Adipose tissue (tissue), 3 donors: ENCODE measurements at regions not wholly inside any gene's neighbourhood (a gene's known extent, or its start where the extent isn't known, plus 50 kb on each side); places are given as distances from the start of the nearest gene placed in this dataset.
"Not testable (repeated sequence)": the region's sequence is repeated elsewhere in the genome, so short reads cannot be mapped to it uniquely, and the experiment has no call there.

Experiments
- H3K27ac ChIP-seq: one replicate; pipeline ENCODE4 v1.5.1; 2013; ENCODE audit warnings: low read depth, low read length
- WGBS, 3 donors: extraction: QIAGEN DNeasy Blood & Tissue Kit; methylation state at CpG; one replicate each; pipeline ENCODE4 v1.1.7; 2013; 5-methylcytosine and 5-hydroxymethylcytosine counted together
- donor health status: healthy with polysubstance abuse.
- donor health status: Bipolar disorder and iron deficiency.
- donor health status: healthy.

DNA sequence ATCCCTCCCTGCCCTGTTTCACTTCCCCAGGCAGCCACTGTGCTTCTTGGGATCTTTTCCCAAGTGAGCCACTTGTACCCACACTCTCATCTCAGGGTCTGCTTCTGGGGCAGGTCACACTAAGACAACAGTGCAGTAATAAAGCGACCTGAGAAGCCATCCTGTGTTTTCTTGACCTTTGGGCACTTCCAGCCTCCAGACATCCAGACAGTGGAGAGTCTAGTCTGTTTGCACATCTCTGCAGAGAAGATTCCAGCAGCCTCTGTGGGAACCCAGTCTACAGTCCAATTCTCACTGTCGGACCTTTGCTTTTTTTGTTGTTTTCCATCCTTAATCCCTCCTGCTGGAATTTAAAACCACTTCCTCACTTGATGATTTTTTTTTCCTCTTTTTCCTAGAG, 50.3 kb upstream of the ATP6AP2 start:
- H3K27ac ChIP-seq = no peak overlapping the region
- 51 to 77% (median 74%) methylated on average over 2 of the region's 2 CpGs for WGBS, 3 donors

DNA sequence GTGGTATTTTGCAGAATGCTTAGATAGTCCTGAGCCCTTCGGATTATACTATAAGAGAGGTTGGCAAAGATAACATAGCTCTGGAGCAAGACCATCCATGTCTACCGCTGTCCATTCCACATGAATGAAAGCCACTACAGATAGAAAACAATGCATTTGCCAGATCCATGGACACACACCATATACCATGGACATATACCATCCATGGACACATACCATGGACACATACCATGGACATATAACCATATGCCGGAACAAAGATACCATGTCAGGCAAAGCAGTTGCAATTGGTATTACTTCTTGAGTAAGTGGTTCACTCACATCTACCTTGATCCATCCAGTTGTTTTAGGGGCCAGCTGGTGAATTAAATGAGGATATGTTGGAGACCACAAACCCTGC, 53.2 kb upstream of the ATP6AP2 start:
- 92 to 99% (median 93%) methylated on average over 3 of the region's 3 CpGs for WGBS, 3 donors

DNA sequence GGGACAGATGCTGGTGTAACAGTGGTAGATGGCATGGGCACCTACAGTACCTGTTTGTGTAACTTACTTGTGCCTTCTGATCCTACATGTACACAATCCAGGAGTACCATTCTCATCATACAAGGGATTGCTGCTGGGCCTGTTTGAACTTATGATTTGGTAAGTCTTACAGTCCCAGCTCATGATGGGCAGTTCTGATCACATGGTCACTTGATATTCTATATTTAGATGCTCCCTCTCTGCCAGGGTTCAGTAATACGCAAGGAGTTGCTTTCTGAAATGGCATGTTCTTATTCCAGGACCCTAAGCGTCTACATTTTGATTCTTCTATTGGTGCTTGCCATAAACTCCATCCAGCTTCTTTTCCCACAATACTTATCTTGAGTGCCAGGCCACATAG, 54.4 kb upstream of the ATP6AP2 start:
- WGBS, 3 donors = 79 to 95% (median 92%) methylated on average over 2 of the region's 2 CpGs
- no peak overlapping the region for H3K27ac ChIP-seq

More for the DNA sequence above, 53.2 kb upstream of the ATP6AP2 start:
- H3K27ac ChIP-seq = no peak overlapping the region

DNA sequence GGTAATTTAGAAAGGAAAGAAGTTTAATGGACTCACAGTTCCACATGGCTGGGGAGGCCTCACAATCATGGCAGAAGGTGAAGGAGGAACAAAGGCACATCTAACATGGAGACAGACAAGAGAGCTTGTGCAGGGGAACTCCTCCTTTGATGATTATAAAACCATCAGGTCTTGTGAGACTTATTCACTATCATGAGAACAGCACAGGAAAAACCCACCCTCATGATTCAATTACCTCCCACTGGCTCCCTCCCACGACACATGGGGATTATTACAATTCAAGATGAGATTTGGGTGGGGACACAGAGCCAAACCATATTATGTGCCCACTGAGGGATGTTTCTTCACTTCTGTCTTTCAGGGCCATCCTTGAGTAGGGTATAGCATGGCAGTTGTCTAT, 54.9 kb upstream of the ATP6AP2 start:
- not testable (repeated sequence) for H3K27ac ChIP-seq
- WGBS, 3 donors = 60 to 89% (median 85%) methylated on average over 1 of the region's 1 CpG

DNA sequence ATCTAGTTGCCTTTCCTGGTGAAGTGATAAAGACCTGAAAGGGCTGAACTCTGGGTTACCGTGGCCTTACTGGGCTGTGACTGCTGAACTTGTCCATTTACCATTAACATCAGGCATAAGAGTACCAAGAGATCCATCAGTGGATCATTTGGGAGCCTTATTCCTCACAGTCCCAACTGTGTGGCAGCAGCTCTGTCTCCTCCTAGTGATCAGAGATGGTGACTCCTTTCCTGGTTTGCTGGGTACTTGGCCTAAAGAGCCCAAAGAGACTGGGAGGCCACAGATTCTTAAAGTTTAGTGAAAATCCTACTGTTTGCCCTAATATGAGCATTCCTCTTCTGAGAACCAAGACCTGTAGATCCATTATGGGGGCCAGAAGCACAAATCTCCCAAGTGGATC, 56.3 kb upstream of the ATP6AP2 start:
- 67 to 97% (median 86%) methylated on average over 1 of the region's 1 CpG for WGBS, 3 donors
- no peak overlapping the region for H3K27ac ChIP-seq

DNA sequence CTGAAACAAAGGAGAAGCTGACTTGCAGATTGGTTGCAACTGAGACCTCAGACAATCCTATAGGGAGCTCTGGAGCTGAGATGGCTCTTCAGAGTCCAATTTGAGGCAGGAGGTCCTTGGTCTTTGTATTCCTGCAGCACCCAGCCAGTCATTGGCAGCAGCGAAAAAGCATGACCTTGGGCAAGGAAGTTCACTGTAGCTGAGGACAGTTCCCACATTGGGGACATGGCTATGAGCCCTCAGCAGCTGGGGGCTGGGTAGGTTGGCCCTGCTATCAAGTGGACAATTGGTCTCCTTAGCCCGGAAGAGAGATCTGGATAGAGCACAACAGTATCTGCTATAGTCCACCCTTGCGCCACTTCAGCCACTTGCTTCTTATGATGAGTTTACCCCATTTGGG, 56.9 kb upstream of the ATP6AP2 start:
- WGBS, 3 donors = 71 to 93% (median 92%) methylated on average over 3 of the region's 3 CpGs
- H3K27ac ChIP-seq = no peak overlapping the region

DNA sequence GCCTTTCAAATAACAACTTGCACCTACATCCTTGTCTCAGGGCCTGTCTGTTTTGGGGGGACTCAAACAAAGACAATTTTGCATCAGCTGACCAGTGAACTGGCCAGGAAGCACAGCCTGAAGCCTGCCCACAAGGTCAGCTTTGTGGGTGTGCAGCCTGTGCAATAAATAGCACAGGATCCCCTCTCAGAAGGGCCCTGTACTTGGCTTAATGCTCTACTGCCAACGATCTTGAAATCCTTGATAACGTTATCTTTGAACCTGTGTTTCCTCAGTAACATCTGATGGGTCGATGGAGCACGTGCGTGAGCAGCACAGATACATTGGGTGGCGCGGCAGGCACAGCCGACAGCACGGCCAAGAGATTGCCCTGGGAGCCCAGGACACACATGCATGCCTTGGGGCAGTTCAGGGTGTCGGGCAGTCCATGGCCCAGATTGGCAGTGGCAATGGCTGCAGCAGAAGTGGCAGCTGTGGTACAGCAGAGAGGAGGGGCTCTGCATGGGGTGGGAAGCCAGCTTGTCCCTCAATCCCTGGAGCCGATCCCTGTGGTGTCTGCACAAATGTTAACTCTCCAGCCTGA, 58.8 kb upstream of the ATP6AP2 start:
- WGBS, 3 donors = 72 to 86% (median 73%) methylated on average over 11 of the region's 11 CpGs
- H3K27ac ChIP-seq = no peak overlapping the region

DNA sequence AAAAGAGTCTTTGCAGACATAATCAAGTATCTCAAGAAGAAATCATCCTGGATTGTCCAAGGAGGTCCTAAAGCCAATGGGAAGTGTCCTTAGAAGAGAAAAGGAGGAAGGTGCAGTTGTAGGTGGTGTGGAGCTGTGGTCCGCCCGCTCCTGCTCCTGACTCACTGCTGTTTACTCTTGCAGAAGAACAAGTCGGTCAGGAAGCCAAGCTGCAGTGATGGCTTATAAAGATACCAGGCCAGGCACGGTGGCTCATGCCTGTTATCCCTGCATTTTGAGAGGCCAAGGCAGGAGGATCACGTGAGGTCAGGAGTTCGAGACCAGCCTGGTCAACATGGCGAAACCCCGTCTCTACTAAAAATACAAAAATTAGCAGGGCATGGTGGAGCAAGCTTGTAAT, 66.4 kb upstream of the ATP6AP2 start:
- 83 to 87% (median 87%) methylated on average over 8 of the region's 8 CpGs for WGBS, 3 donors
- no peak overlapping the region for H3K27ac ChIP-seq

DNA sequence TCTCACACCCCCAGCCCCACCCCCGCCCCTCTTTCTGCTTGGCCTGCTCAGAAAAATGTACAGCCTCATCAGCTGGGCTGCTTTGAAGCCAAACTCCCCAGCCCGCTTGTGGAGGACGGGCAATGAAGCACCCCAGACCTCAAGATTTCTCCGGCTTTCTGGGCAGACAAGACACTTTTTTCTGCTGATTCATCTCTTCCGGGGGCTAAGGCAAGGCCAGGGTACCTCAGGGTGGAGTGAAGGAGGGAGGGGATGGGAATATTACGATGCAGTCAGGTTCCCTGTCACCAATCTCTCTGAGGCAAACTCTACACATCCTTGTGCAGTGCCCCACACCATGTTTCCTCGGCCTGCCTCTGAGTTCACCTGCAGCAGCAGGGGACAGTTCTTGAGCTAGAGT, 66.9 kb upstream of the ATP6AP2 start:
- no peak overlapping the region for H3K27ac ChIP-seq
- 62 to 81% (median 78%) methylated on average over 7 of the region's 7 CpGs for WGBS, 3 donors

DNA sequence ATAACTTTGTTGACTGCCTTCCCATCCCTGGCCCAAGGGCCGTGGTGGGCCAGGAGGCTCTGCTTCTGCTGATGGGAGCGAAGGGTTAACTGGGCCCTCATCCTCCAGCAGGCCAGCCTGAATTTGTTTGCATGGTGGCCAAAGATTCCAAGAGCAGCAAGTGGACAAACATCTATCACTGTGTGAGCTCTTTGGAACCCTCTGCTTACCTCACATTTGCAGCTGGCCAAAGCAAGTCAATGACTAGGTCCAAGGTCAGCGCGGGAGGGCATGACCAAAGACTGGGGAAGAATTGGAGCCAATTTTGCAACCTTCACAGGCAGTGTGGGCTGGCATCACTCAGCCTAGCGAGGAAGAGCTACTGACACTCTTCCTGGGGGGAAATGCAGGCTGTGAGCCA, 67.8 kb upstream of the ATP6AP2 start:
- no peak overlapping the region for H3K27ac ChIP-seq

DNA sequence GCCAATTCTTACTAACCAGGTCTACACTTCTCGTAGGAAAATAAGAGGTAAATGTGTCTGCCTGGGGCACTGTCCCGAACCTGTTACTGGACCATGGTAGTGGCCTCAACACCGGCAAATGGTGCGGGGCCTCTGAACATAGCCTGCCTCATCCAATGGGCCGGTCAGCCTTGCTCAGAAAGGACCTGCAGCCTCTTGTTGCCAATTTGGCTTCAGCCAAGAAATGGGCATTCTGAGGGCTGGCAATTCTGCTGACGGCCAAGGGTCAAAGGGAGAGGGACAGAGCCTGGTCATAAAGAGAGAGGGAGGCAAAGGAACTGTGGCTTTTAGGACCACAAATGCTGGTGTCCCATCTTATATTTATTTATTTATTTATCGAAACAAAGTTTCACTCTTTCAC, 69.5 kb upstream of the ATP6AP2 start:
- 96 to 98% (median 96%) methylated on average over 6 to 7 of the region's 7 CpGs for WGBS, 3 donors
- no peak overlapping the region for H3K27ac ChIP-seq

More for the DNA sequence above, 67.8 kb upstream of the ATP6AP2 start:
- WGBS, 3 donors = 70 to 82% (median 81%) methylated on average over 5 of the region's 5 CpGs

DNA sequence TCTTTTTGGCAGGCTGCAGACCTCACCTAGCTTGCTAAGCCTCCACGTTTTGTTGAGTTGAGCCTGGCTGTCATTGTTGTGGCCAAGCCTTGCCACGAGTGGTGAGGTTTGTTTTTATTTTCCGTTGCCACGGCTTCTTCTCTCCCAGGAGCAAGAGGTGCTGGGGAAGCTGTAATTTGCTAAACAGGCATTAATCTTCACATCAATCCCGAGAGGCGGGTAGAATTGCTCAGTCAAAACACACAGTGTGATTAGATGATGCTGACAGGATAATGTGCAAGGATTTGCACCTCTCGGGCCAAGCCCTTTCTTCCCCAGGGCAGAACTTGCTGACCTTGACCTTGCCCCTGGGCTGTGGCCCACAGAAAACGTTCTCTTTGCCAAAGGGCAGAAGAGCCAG, 72.2 kb upstream of the ATP6AP2 start:
- 63 to 69% (median 65%) methylated on average over 8 of the region's 8 CpGs for WGBS, 3 donors
- H3K27ac ChIP-seq = no peak overlapping the region

DNA sequence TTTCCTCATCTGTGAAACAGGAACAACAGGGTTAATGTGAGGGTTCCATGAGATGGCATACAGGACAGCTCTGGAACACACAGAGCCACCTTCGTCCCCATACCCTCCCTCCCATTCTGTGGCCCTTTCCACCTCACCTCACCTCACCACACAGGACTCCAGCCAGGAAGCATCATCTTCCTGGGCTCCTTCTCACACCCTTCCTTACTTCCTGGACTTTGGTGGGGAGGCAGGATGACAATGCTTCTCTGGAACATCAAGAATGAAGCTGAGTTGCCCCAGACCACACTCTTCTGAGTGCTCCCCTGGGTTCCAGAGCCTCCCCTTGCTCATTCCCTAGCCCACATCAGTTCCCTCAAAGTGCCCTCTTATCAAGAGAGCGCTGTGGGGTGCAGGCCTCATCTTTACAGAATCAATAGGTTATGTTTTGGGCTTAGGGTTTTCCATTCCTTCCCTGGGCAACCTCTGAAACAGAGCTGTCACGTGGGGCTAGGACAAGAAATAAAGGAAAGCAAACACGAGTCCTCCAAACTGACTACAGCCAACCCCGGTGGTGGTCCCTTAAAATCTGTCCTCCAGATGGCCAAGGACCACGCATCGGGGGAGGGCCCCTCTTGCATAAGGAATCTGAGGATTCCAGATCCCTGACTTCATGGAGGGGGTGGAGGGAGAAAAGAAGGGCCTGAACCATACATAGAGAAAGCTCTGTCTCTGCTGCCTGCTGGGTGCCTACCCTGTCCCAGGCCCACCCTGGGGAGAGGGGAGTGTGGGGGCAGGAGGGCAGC, 74.4 kb upstream of the ATP6AP2 start:
- 80 to 93% (median 86%) methylated on average over 7 of the region's 7 CpGs for WGBS, 3 donors
- H3K27ac ChIP-seq = no peak overlapping the region

DNA sequence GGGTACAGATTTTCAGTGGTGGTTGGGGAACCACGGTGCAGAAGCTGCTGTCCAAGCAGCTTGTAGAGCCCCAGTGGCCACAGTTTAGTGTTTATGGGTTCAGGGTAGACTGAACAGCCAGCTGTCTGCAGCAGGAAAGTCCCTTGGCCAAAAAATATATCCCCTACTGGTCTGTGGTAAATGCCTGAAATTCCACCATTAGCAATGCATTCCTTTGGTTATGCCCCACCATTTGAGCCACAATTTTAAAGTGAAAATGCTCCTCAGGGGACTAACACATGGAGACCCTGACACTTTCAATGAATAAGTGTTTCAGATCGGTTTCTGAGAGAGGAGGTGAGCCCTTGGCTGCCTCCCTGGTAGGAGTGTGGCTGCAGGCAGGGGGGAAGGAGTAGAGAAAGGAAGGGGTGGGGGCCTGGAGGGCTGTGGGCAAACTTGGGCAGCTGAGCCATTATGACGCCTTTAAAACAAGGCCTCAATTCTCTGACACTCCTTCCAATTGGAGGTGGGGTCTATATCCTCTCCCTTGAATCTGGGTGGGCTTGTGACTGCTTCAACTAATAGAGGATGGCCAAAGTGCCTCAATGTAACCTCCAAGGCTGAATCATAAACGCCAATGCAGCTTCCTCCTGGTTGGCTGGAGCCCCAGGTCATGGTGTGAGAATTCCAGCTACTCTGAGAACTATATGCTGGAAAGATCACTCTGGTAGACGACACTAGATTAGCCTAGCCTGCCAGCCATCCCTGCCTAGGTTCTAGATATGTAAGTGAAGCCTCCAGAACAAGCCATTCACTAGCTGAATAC, 75.8 kb upstream of the ATP6AP2 start:
- 45 to 77% (median 77%) methylated on average over 5 of the region's 5 CpGs for WGBS, 3 donors
- H3K27ac ChIP-seq = no peak overlapping the region

DNA sequence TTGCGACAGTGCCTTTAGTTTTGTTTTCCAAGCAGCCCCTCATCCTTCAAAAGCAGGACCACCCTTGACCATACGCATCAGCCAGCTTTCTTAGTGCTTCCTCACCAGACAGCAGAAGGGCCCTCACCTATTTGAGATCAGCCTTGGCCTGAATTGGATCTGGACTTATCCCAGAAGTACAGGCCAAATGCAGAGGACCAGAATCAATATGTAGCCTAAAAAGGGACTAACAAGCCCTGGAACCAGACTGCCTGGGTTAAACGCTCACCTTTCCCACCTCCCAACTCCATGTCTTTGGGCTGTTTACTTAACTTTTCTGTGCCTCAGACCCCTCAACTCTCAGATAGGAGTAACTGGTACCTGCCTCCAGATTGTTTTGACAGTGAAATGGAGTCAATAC, 77.7 kb upstream of the ATP6AP2 start:
- WGBS, 3 donors = 91 to 95% (median 94%) methylated on average over 3 of the region's 3 CpGs
- H3K27ac ChIP-seq = no peak overlapping the region

DNA sequence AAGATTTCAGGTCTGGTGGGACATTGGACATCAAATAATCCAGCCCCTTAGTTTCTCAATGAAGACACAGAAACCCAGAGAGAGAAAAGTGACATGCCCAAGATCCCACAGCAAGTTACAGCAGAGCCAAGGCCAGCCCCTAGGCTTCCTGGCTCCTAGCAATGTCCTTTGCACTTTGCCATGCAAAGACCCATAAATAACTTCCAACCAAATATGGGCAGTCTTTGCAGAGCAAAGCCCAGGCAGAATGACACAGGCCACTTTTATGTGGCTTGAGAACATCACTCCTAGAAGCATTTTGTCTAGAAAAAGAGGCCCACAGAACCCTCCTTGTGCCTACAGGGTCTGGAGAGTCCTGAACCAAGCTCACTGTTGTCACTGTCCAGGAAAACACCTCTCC, 78.1 kb upstream of the ATP6AP2 start:
- no peak overlapping the region for H3K27ac ChIP-seq

DNA sequence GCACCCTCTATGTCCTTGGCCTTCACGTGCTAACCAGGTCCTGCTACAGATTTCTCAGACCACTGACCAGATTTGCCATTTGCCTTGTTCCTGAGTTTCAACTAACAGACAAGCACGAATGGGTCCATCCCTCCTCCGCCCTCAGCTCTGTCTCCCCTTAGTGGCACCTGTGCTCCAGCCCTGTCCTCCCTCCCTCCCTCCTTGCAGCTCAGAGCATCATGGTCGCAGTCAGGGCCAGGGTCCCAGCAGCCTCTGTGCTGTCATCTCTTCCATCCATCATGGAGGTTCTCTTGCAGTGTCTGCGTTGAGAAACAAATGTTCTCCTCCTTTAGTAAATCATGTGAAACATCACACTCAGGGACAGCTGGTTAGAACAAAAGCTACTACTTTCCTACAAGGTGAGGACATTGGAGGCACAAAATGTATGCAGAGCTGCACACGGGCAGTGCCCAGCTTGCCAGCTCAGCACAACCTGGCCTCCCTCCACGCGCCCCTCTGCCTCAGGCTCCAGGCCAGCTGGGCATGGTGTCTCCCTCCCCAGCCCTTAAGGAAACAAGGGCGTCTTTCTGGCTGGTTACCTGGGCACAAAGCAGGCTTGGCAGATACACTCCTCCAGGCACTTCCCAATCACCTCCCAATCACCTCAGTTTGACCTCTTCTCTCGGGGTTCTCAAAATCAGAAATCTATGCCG, 79.5 kb upstream of the ATP6AP2 start:
- WGBS, 3 donors = 75 to 89% (median 75%) methylated on average over 9 to 11 of the region's 11 CpGs

DNA sequence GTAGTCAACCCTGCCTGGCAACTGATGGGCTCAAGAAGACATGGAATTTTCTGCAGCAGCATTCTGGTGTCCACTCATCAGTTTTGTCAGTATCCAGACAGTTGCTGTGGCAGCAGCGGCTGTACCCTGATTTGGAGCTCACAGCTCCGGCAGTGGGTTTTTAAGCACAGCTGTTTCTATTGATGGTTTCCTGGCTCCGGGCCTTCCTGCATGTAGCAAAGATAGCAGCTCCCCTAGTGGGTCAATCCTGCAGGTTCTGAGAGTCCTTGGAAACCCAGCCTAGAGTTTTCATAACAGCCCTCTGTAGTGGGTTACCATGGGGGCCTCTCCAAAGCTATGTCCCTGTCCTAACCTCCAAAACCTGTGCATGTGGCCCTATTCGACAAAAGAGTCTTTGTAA, 84.0 kb upstream of the ATP6AP2 start:
- no peak overlapping the region for H3K27ac ChIP-seq
- WGBS, 3 donors = 38 to 66% (median 57%) methylated on average over 4 of the region's 4 CpGs

More for the DNA sequence above, 79.5 kb upstream of the ATP6AP2 start:
- no peak overlapping the region for H3K27ac ChIP-seq

DNA sequence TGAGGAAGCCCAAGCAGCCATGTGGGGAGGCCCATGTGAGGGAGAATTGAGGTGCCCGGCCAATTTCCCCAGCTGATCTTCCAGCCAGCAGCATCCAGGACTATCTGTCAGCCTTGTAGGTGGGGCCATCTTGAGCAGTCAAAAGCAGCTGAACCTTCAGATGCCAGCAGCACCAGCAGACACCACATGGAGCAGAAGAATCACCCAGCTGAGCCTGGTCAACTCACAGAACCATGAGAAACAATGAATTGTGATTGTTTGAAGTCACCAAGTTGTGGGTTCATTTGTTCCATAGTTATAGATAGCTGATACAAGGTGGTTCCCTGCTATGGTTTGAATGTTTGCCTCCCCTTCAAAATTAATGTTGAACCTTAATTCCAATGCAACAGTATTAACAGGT, 85.1 kb upstream of the ATP6AP2 start:
- WGBS, 3 donors = 0 to 88% (median 0%) methylated on average over 1 of the region's 1 CpG
- no peak overlapping the region for H3K27ac ChIP-seq
